ENCODE measurements at regions not wholly inside any gene's neighbourhood (a gene's known extent, or its start where the extent isn't known, plus 50 kb on each side); places are given as distances from the start of the nearest gene placed in this dataset.
"Not testable (repeated sequence)": the region's sequence is repeated elsewhere in the genome, so short reads cannot be mapped to it uniquely, and the experiment has no call there.

- DNase-seq (ENCODE audit: low read depth in 4 of 4, low spot score in 3 of 4) = no peak
These were observed 1244.7 kb upstream of the ZEB2 start for GRCh38 chr2:145764631-145765030.

GRCh38 chr2:145760781-145761649, 1241.1 kb upstream of the ZEB2 start:
- DNase-seq (ENCODE audit: low read depth in 4 of 4, low spot score in 3 of 4) = no peak

GRCh38 chr2:145759228-145759915, 1239.5 kb upstream of the ZEB2 start:
- DNase-seq (ENCODE audit: low read depth in 4 of 4, low spot score in 3 of 4) = no peak

DNA sequence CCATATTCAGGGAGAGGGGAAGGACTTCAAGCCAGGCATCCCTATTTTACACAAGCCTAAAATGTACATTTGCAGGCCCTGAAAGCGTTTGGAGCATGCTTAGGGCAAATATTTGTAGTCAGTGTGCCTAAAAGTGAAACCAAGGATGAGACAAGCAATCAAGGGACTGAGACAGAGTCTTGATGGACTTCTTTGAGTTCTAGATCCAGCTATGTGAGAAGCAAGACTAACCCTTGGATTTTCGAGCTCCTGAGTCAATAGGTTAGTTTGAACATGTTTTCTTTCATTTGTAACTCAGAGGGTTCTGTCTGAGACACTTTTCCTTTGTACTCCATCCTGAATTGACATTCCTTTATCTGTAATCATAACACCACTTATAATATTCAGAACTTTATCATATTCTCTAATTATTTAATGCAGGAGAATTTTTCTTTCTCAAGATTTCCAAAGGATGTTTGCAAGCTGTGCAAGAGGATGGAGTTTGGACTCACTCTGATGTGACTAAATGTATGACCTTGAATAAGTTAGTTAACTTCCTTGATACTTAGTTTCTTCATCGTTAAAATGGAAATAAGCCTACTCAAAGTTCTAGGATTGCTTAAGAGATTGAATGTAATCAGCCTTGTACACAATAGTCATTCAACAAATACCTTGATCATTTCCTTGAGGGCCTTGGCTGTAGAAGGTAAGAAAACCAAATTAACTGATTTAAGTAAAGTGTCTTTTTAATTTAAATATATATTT, 1237.8 kb upstream of the ZEB2 start:
- DNase-seq (ENCODE audit: low read depth in 4 of 4, low spot score in 3 of 4) = no peak

GRCh38 chr2:145755019-145755837, 1235.3 kb upstream of the ZEB2 start:
- DNase-seq (ENCODE audit: low read depth in 4 of 4, low spot score in 3 of 4) = no peak

GRCh38 chr2:145753966-145754365, 1234.0 kb upstream of the ZEB2 start:
- no peak for DNase-seq (ENCODE audit: low read depth in 4 of 4, low spot score in 3 of 4)

DNA sequence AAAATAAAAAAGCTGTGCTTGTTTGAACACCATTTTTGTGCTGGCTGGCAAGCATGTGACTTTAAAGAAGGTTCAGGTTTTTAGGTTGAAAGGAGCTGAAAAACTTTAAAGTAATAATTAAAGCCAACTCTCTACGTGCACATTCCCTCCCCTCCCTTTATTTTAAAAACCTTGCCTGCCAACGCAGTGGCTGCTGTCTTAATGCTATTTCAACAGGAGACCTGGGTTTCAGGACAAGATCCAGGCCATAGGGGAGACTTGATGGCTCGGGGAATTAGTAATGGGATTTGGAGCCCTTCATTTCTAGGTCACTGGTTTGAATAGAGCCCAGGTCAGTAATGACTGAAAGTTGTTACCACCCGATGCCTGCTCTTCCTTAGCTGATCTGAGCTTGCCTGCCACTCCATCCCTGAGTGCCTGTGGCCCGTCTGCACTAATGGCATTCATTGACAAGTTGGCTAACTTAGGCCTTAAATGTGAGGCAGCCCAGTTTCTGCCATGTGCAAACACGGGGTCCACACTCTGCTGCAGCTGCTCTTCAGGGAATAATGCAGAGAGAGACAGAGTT, 1233.2 kb upstream of the ZEB2 start:
- no peak for DNase-seq (ENCODE audit: low read depth in 4 of 4, low spot score in 3 of 4)

DNA sequence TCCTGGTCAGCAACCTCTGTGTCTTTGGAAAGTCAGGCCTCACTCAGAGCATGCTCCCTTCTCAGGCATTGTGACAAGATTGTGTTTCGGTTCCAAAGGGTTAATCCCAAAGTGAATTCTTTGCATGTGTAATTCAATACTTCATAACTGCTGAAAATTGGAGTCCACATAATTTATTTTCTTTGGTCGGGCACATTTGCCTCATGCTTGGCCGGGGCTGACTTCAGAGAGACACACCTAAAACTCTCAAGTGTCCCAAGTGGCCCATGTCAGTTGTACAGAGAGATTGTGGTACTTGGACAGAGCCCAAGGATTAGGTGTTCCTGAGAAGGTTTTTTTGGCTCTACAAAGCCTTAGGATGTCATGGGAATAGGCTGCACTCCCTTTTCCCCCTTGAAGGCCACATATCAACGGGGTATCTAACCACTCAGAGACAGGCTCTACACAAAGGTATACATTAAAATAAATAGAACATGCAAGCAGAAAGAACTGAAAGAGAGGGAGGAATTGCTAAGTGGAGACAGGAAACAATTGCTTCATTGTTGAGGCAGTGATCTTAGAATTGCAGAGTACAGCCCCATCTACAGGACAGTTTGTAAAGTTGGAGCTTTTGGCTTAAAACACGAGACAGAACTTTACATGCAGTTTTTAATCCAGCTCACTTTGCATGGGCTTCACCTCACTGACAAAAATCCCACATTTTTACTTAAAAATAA, 1232.3 kb upstream of the ZEB2 start:
- peak in 2 of 4 donors; percentile 41 to 49 for DNase-seq (ENCODE audit: low read depth in 4 of 4, low spot score in 3 of 4)

DNA sequence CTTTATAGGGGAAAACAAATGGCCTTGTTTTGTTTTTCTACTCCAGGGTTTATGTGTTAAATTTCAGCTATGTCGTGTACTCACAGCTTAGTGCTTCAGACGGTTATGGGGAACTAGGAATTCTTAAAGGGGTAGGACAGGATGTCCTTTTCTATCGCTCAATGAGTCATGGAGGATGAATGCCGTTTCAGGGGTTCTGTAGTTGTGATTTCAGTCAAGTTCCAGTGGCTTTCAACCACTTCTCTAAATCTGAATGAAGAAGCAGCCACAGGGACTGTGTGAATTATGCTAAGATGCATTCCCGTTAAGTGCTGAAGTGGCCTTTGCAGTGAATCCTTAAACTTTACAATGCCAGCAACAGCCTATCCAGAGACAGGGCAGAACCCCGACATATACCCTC, 1231.7 kb upstream of the ZEB2 start:
- DNase-seq (ENCODE audit: low read depth in 4 of 4, low spot score in 3 of 4) = no peak

GRCh38 chr2:145751155-145751554, 1231.2 kb upstream of the ZEB2 start:
- no peak for DNase-seq (ENCODE audit: low read depth in 4 of 4, low spot score in 3 of 4)

GRCh38 chr2:145750612-145751011, 1230.7 kb upstream of the ZEB2 start:
- no peak for DNase-seq (ENCODE audit: low read depth in 4 of 4, low spot score in 3 of 4)

DNA sequence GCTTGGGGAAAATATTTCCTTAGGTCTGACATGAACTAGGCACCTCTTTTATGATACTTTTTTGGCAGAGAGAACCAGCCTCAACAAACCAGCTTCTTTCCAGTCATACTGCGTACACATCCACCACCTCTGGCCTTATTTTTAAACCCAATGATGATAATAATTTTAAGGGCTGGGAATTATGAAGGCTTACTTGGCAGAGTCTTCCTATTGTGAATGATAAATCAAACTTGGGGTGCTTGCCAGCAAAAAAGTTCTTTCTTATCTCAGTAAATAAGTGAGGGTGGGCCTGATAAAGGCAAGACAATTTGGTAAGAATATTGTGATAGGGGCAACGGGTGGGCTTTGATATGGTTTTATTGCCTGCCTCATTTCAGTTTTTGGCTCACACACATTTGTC, 1230.2 kb upstream of the ZEB2 start:
- DNase-seq (ENCODE audit: low read depth in 4 of 4, low spot score in 3 of 4) = no peak

DNA sequence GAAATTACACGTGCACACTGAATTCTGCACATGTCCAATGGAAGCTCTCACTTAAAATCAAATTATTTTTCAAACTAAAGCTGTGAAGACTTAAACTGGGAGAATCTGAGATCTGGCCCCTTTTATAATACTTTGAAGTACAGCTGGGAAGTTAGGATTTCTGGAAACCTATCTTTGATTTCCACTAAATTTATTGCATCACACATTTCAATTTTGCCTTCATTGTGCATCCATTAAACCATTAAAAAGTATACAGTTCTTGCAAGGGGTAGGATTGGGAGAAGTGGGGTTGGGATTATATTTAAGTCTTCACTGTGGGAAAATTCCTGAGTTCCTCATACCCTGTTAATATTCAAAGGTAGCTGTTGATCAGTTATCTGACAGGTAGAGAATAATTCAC, 1229.6 kb upstream of the ZEB2 start:
- no peak for DNase-seq (ENCODE audit: low read depth in 4 of 4, low spot score in 3 of 4)

GRCh38 chr2:145748927-145749326, 1229.0 kb upstream of the ZEB2 start:
- DNase-seq (ENCODE audit: low read depth in 4 of 4, low spot score in 3 of 4) = no peak

DNA sequence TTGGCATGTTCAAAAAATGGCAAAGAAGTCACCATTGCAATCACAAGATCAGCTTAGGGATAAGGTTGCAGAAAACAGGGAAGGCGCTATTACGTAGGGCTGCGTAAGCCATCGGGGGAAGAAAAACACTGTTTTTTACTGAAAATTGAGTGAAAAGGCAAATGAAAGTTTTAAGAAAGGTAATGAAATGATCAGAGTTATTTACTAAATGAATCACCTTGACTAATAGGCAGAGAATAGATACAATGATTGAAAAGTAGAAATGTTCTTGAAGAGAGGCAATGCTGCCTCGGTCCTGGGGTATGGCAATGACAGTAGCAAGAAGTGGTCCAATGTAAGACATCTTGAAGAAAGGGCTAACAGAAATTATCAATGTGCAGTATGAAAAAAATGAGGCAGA, 1227.8 kb upstream of the ZEB2 start:
- no peak for DNase-seq (ENCODE audit: low read depth in 4 of 4, low spot score in 3 of 4)

- DNase-seq (ENCODE audit: low read depth in 4 of 4, low spot score in 3 of 4) = not testable (repeated sequence)
These were observed 1225.4 kb upstream of the ZEB2 start for GRCh38 chr2:145745387-145745721.

DNA sequence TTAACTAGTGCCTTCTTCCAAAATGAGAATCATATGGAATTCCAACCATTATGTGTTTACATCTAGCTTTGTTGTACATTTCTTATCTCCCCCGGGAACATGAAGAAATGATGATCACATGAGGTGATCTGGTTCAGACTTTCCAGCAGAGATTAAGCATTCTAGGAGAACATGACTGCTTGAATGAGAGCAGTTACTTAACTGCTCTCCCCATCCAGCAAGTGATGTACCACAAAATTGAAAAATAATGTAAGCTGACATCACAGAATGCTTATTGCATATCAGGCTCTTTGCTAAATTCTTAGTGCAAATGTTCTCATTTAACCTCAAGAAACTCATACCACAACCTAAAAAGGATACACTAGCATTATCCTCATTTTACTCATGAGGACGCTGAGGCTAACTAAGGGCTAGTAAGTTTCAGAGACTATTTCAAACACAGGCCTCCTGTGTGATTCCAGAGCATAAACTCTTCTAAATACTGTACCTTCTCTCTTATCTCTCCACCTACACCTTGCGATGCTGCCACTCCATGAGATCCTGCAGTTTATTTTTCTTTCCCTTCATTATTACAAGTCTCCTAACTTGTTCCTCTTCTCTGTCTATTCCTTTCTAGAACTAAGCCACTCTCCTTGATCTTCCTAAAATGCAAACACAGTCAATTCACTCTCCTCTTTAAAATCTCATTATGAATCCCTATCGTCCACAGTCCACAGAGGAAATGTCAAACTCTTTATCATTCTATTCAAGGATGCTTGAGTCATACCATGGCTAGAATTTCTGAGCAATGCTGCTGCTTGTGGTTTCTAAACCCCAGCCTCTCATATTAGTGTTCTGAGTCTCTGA, 1224.8 kb upstream of the ZEB2 start:
- no peak for DNase-seq (ENCODE audit: low read depth in 4 of 4, low spot score in 3 of 4)

- no peak for DNase-seq (ENCODE audit: low read depth in 4 of 4, low spot score in 3 of 4)
These were observed 1223.1 kb upstream of the ZEB2 start for GRCh38 chr2:145743011-145743410.

GRCh38 chr2:145741636-145742035, 1221.7 kb upstream of the ZEB2 start:
- DNase-seq (ENCODE audit: low read depth in 4 of 4, low spot score in 3 of 4) = no peak
